ENCODE measurements at regions not wholly inside any gene's neighbourhood (a gene's known extent, or its start where the extent isn't known, plus 50 kb on each side); places are given as distances from the start of the nearest gene placed in this dataset.

DNA sequence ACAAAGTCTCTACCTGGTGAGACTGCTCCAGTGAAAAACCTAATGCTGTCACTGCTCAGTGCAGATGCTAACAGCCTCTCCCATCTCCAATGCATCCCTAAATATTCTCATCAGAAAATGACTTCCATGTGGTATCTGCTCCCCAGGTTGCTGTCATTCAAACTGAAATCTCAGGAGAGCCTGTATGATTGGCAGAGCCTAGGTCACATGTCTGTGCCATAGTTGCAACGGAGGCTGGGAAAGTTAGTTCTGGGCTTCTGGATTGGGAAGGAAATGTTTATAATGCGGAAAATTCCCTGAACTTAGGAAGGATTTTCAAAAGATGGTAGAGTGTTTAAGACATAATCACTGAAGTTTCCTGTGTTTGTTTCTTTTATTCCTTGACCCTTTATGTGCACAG lies 206.4 kb upstream of the ZKSCAN2 start:
- TF ChIP-seq, protein P1, sequence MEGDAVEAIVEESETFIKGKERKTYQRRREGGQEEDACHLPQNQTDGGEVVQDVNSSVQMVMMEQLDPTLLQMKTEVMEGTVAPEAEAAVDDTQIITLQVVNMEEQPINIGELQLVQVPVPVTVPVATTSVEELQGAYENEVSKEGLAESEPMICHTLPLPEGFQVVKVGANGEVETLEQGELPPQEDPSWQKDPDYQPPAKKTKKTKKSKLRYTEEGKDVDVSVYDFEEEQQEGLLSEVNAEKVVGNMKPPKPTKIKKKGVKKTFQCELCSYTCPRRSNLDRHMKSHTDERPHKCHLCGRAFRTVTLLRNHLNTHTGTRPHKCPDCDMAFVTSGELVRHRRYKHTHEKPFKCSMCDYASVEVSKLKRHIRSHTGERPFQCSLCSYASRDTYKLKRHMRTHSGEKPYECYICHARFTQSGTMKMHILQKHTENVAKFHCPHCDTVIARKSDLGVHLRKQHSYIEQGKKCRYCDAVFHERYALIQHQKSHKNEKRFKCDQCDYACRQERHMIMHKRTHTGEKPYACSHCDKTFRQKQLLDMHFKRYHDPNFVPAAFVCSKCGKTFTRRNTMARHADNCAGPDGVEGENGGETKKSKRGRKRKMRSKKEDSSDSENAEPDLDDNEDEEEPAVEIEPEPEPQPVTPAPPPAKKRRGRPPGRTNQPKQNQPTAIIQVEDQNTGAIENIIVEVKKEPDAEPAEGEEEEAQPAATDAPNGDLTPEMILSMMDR (IDR thresholded peaks at IDR 0.05): no peak
- TF ChIP-seq EZH2 (IDR thresholded peaks at IDR 0.05; ENCODE audit: borderline replicate concordance, insufficient read depth, low read depth, low read length, poor library complexity, severe bottlenecking): no peak
